Activated CD8-positive, alpha-beta T cell treated with anti-CD3 and anti-CD28 coated beads for 36 hours (primary cell): ENCODE measurements at regions not wholly inside any gene's neighbourhood (a gene's known extent, or its start where the extent isn't known, plus 50 kb on each side); places are given as distances from the start of the nearest gene placed in this dataset.

Experiments
- ATAC-seq: fragments of 200-7000 bp; cut with Tn5 transposase; one replicate; pipeline ENCODE4 v1.10.0; 2021; ENCODE audit warnings: mild to moderate bottlenecking, moderate library complexity
- CTCF ChIA-PET: fragments of 350-600 bp; sonication (Branson Sonifier 250); formaldehyde crosslinking; loops from one replicate; lab custom pipeline; 2021; ENCODE audit warnings: antibody characterized with exemption; lab: Charles Lee
- POLR2A ChIA-PET: fragments of 350-600 bp; sonication (Branson Sonifier 250); formaldehyde crosslinking; loops from one replicate; lab custom pipeline; 2021; ENCODE audit warnings: antibody characterized with exemption; lab: Charles Lee
- DNase-seq: peaks from one replicate; pipeline ENCODE4 v3.0.0-alpha.2; 2020
- H3K27ac Mint-ChIP-seq: one replicate; pipeline ENCODE4 v1.8.0; 2021; ENCODE audit warnings: mild to moderate bottlenecking, mixed read lengths
- H3K27me3 Mint-ChIP-seq: one replicate; pipeline ENCODE4 v1.8.0; 2021; ENCODE audit warnings: mixed read lengths
- H3K36me3 Mint-ChIP-seq: one replicate; pipeline ENCODE4 v1.8.0; 2021; ENCODE audit warnings: low read depth, mixed read lengths
- H3K4me1 Mint-ChIP-seq: one replicate; pipeline ENCODE4 v1.8.0; 2021; ENCODE audit warnings: low read depth, mixed read lengths
- H3K4me3 Mint-ChIP-seq: one replicate; pipeline ENCODE4 v1.8.0; 2021; ENCODE audit warnings: mild to moderate bottlenecking, moderate library complexity, mixed read lengths
- H3K9me3 Mint-ChIP-seq: one replicate; pipeline ENCODE4 v1.8.0; 2021; ENCODE audit warnings: mixed read lengths
- intact Hi-C: fragments of 100-400 bp; cut with micrococcal nuclease; formaldehyde crosslinking; loops from one replicate; pipeline ENCODE4 v1.10.0; 2022
- TF ChIP-seq, protein P1 (sequence below): fragments of 200-600 bp; IDR thresholded peaks from one replicate; pipeline ENCODE4 v1.8.0; 2022; ENCODE audit warnings: antibody characterized with exemption, mild to moderate bottlenecking

DNA sequence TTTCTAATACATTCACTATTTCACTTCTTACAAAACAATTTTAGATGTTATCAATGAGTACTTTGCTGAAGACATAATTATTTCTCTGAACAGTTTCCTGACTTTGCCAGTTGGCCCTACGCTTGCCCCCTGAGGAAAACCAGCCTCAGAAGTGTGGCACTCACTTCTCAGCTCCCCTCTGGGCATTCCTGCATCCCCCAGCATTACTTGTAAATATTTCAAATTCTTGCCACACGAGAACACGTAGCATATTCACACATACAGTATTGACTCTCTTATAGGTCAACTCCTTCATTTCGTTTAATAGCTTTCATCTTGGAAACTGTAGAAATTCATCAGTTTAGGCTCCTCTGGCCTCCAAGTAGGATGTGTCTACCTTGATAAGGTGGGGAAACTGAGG lies 65.2 kb downstream of the OTX2 start:
- Mint-ChIP-seq H3K36me3 (no peaks in the 10 kb centered on the region), H3K9me3 (no peaks in the 10 kb centered on the region), H3K4me3 (no peak overlapping the region), H3K27me3 (peaks cover 2% of the 10 kb centered on the region), H3K4me1 (no peaks in the 10 kb centered on the region), H3K27ac (no peak overlapping the region)
- intact Hi-C loops: no loop called here
- ChIA-PET CTCF (no interaction called here), POLR2A (no interaction called here)
- TF ChIP-seq, protein P1, sequence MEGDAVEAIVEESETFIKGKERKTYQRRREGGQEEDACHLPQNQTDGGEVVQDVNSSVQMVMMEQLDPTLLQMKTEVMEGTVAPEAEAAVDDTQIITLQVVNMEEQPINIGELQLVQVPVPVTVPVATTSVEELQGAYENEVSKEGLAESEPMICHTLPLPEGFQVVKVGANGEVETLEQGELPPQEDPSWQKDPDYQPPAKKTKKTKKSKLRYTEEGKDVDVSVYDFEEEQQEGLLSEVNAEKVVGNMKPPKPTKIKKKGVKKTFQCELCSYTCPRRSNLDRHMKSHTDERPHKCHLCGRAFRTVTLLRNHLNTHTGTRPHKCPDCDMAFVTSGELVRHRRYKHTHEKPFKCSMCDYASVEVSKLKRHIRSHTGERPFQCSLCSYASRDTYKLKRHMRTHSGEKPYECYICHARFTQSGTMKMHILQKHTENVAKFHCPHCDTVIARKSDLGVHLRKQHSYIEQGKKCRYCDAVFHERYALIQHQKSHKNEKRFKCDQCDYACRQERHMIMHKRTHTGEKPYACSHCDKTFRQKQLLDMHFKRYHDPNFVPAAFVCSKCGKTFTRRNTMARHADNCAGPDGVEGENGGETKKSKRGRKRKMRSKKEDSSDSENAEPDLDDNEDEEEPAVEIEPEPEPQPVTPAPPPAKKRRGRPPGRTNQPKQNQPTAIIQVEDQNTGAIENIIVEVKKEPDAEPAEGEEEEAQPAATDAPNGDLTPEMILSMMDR: no peak
- ATAC-seq (no peak), DNase-seq (no peak)

DNA sequence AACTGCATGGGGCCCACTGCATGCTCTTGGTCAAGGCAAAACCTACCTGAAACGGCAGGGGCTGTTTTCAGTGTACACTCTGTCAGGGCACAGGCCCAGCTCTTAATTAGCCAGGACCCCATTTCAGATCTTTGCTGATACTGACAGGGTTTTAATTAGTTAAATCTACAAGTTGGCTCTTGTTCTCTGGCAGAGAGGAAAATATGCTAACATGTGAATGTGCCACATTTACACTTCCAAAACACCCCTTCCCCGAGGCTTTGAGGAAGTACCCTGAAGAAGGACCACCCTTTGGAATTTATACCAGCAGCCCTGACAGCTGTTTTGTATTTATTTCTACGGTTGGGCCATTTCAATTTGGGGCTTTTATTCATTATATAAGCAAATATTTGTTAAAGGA lies 66.3 kb downstream of the OTX2 start:
- TF ChIP-seq, protein P1: no peak
- ATAC-seq: no peak
- Mint-ChIP-seq H3K9me3 (no peaks in the 10 kb centered on the region), H3K4me1 (no peaks in the 10 kb centered on the region), H3K4me3 (no peak overlapping the region), H3K27me3 (peaks cover 2% of the 10 kb centered on the region), H3K27ac (no peak overlapping the region), H3K36me3 (no peaks in the 10 kb centered on the region)
- ChIA-PET CTCF (no interaction called here), POLR2A (no interaction called here)
- intact Hi-C loops: no loop called here
- DNase-seq: no peak

DNA sequence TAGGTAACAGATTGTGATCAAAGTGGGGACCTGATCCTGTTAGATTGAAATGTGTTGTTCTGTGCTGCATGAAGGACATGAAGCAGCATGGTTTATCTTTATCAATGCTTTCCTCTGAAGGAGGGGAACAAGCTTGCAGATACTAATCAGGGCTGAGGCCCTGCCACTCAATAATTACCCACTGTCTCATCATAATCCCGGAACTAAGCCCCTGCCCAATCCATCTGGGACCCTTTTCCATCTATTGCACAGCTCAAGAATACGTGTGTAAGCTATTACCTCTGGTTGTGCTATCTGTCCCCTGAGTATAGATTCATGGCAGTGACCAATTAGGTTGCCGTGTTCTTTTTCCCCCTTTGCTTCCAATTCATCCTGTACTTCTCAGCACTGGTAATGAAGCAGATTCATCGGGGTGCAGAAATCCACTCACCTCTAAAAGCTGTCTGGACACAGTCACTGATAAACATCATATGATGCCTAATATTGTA lies 67.8 kb downstream of the OTX2 start:
- Mint-ChIP-seq H3K27ac (no peak overlapping the region), H3K4me3 (no peak overlapping the region), H3K9me3 (no peaks in the 10 kb centered on the region), H3K36me3 (no peaks in the 10 kb centered on the region), H3K27me3 (peaks cover 2% of the 10 kb centered on the region), H3K4me1 (no peaks in the 10 kb centered on the region)
- DNase-seq (no peak), ATAC-seq (no peak)
- intact Hi-C loops: no loop called here
- TF ChIP-seq, protein P1: no peak
- ChIA-PET CTCF (interaction anchor here (1.5 kb wide), 1 partner anchor 11 kb away, joined by 3 read pairs; no protein-coding TSS in a partner anchor), POLR2A (interaction anchor here (1.2 kb wide), 1 partner anchor 11 kb away, joined by 3 read pairs; no protein-coding TSS in a partner anchor)

DNA sequence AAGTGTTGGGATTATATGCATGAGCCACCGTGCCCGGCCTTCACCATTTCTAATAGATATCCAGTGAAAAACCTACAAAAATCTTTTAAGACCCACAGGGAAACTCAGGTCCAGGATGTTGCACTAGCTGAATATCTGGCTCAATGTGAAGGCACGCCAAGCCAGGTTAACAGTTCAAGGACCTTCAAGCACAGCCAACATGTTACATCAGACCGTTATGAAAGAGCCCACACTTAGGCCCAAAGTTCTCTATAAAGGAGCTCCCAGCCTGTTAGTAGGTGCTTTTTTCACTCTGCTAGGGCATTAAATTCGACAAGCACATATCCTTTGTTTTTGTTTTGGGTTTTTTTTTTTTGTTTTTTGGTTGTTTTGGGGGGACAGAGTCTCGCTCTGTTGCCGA lies 69.0 kb downstream of the OTX2 start:
- Mint-ChIP-seq H3K4me1 (no peaks in the 10 kb centered on the region), H3K9me3 (no peaks in the 10 kb centered on the region), H3K27ac (no peak overlapping the region), H3K27me3 (peaks cover 2% of the 10 kb centered on the region), H3K36me3 (no peaks in the 10 kb centered on the region), H3K4me3 (no peak overlapping the region)
- POLR2A ChIA-PET: no interaction called here
- DNase-seq: no peak
- CTCF ChIA-PET: no interaction called here
- ATAC-seq: no peak
- TF ChIP-seq, protein P1: no peak
- intact Hi-C loops: no loop called here

DNA sequence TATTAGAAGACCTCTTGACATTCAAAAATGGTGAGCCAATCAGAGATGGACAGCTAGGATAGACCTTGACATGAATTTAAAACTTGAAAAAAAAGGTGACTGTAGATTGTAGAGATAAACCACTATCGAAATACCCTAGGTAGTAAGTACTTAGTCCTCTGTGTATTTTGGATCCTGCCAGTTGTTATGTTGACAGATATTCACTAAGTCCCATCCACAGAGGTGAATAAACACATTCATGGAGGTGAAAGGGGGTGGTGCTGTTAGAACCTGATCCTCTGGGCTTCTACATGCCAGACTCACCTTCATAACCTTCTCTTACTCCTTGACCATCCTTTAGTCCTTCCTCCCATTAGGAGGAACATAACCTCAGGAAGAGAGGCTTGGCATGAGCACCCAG lies 72.3 kb downstream of the OTX2 start:
- intact Hi-C loops: no loop called here
- no peak overlapping the region for H3K27ac Mint-ChIP-seq
- no peaks in the 10 kb centered on the region for H3K4me1 Mint-ChIP-seq
- ATAC-seq (no peak), DNase-seq (no peak)
- POLR2A ChIA-PET: interaction anchor here (0.7 kb wide), 1 partner anchor 23 kb away, joined by 3 read pairs; no protein-coding TSS in a partner anchor
- peaks cover 7% of the 10 kb centered on the region for H3K27me3 Mint-ChIP-seq
- no peak overlapping the region for H3K4me3 Mint-ChIP-seq
- TF ChIP-seq, protein P1: no peak
- CTCF ChIA-PET: interaction anchor here (0.6 to 1.5 kb wide), 2 partner anchors 201 to 247 kb away, joined by 3 to 4 read pairs; no protein-coding TSS in a partner anchor
- no peaks in the 10 kb centered on the region for H3K36me3 Mint-ChIP-seq
- H3K9me3 Mint-ChIP-seq: no peaks in the 10 kb centered on the region
